Mesenchymal stem cell (in vitro differentiated cells and primary cell): ENCODE measurements at regions not wholly inside any gene's neighbourhood (a gene's known extent, or its start where the extent isn't known, plus 50 kb on each side); places are given as distances from the start of the nearest gene placed in this dataset.

ENCODE experiments used
- DNase-seq: peaks from one replicate; pipeline ENCODE4 v3.0.0-alpha.2; 2013
- H2AFZ ChIP-seq: one replicate; pipeline ENCODE4 v1.6.1; 2013; ENCODE audit warnings: low read depth, mild to moderate bottlenecking, control low read depth, inconsistent platforms, low read length, moderate library complexity
- H2AK5ac ChIP-seq: 2 replicates; pipeline ENCODE4 v1.6.1; 2013; ENCODE audit warnings: low read length, moderate library complexity, mild to moderate bottlenecking, inconsistent platforms; ENCODE audit not compliant: severe bottlenecking
- H2BK120ac ChIP-seq: one replicate; pipeline ENCODE4 v1.6.1; 2013; ENCODE audit warnings: low read depth, mild to moderate bottlenecking, inconsistent platforms, low read length, moderate library complexity
- H2BK12ac ChIP-seq, 2 experiments: one replicate each; pipeline ENCODE4 v1.6.1; 2013; ENCODE audit warnings: inconsistent platforms in 2 of 2, low read length in 2 of 2, mild to moderate bottlenecking in 2 of 2, moderate library complexity in 2 of 2, control low read depth in 1 of 2
- H2BK15ac ChIP-seq: one replicate; pipeline ENCODE4 v1.6.1; 2013; ENCODE audit warnings: mild to moderate bottlenecking, low read depth, inconsistent platforms; ENCODE audit not compliant: poor library complexity, severe bottlenecking
- H2BK5ac ChIP-seq: 2 replicates; pipeline ENCODE4 v1.6.1; 2013; ENCODE audit warnings: low read depth, mild to moderate bottlenecking, low read length, control low read depth, inconsistent platforms; ENCODE audit not compliant: poor library complexity, severe bottlenecking
- H3K14ac ChIP-seq, 2 experiments: one replicate each; pipeline ENCODE4 v1.6.1; 2013; ENCODE audit warnings: inconsistent platforms in 2 of 2, low read length in 2 of 2, control low read depth in 1 of 2, mild to moderate bottlenecking in 1 of 2, moderate library complexity in 1 of 2
- H3K18ac ChIP-seq, 2 experiments: one replicate each; pipeline ENCODE4 v1.6.1; 2013; ENCODE audit warnings: inconsistent platforms in 2 of 2, low read length in 2 of 2, control low read depth in 1 of 2, low read depth in 1 of 2, mild to moderate bottlenecking in 1 of 2
- H3K23ac ChIP-seq, 2 experiments: one replicate each; pipeline ENCODE4 v1.6.1; 2013; ENCODE audit warnings: inconsistent platforms in 2 of 2, low read length in 2 of 2, mild to moderate bottlenecking in 2 of 2, moderate library complexity in 2 of 2, control low read depth in 1 of 2
- H3K27ac ChIP-seq: 2 replicates; pipeline ENCODE4 v1.5.1; 2013; ENCODE audit warnings: mild to moderate bottlenecking, moderate library complexity, low read length, control low read depth, inconsistent platforms; ENCODE audit not compliant: poor library complexity, severe bottlenecking
- H3K27me3 ChIP-seq, 2 experiments: 2 replicates each; pipeline versions ENCODE4 v1.6.1 to v1.7.0; 2013; ENCODE audit warnings: low read length in 2 of 2, mild to moderate bottlenecking in 2 of 2, moderate library complexity in 2 of 2, control low read depth in 1 of 2, inconsistent platforms in 1 of 2; ENCODE audit not compliant: control insufficient read depth in 1 of 2, insufficient read depth in 1 of 2
- H3K36me3 ChIP-seq, 2 experiments: 2 replicates each; pipeline versions ENCODE4 v1.6.1 to v1.7.0; 2013; ENCODE audit warnings: low read length in 2 of 2, control low read depth in 1 of 2, inconsistent platforms in 1 of 2, low read depth in 1 of 2, mild to moderate bottlenecking in 1 of 2; ENCODE audit not compliant: insufficient read depth in 2 of 2, control insufficient read depth in 1 of 2
- H3K4ac ChIP-seq, 2 experiments: one replicate each; pipeline ENCODE4 v1.6.1; 2013; ENCODE audit warnings: inconsistent platforms in 2 of 2, low read length in 2 of 2, mild to moderate bottlenecking in 2 of 2, moderate library complexity in 2 of 2, control low read depth in 1 of 2, low read depth in 1 of 2
- H3K4me1 ChIP-seq: 2 replicates; pipeline ENCODE4 v1.6.1; 2013; ENCODE audit warnings: low read depth, low read length, control low read depth; ENCODE audit not compliant: control insufficient read depth, insufficient read depth
- H3K4me2 ChIP-seq: 2 replicates; pipeline ENCODE4 v1.6.1; 2013; ENCODE audit warnings: low read length, mild to moderate bottlenecking, inconsistent platforms; ENCODE audit not compliant: poor library complexity, severe bottlenecking
- H3K4me3 ChIP-seq, 2 experiments: 2 replicates each; pipeline versions ENCODE4 v1.5.1 to v1.7.0; 2013; ENCODE audit warnings: low read length in 2 of 2, mild to moderate bottlenecking in 2 of 2, control low read depth in 1 of 2, low read depth in 1 of 2; ENCODE audit not compliant: insufficient read depth in 1 of 2
- H3K79me1 ChIP-seq: replicated peaks from 2 replicates; pipeline ENCODE4 v1.6.1; 2013; ENCODE audit warnings: mild to moderate bottlenecking, control low read depth, low read length, inconsistent platforms; ENCODE audit not compliant: poor library complexity, severe bottlenecking
- H3K9ac ChIP-seq: 2 replicates; pipeline ENCODE4 v1.7.0; 2013; ENCODE audit warnings: mild to moderate bottlenecking, low read length, moderate library complexity
- H3K9me3 ChIP-seq: 2 replicates; pipeline ENCODE4 v1.7.0; 2013; ENCODE audit warnings: mild to moderate bottlenecking, low read length; ENCODE audit not compliant: control insufficient read depth
- H4K8ac ChIP-seq: one replicate; pipeline ENCODE4 v1.6.1; 2013; ENCODE audit warnings: inconsistent platforms, mild to moderate bottlenecking, low read length, moderate library complexity
- H4K91ac ChIP-seq: one replicate; pipeline ENCODE4 v1.6.1; 2013; ENCODE audit warnings: mild to moderate bottlenecking, low read length, inconsistent platforms
- WGBS: methylation state at CpG from one replicate; pipeline ENCODE4 v1.1.7; 2013; ENCODE audit warnings: mixed read lengths; 5-methylcytosine and 5-hydroxymethylcytosine counted together

GRCh38 chr6:43853066-43853650 is 83.1 kb downstream of the VEGFA start:
- no peak overlapping the region for H2BK5ac ChIP-seq
- peak overlapping the region in 1 of 2 experiments; percentile 13 for H3K14ac ChIP-seq
- no peaks in the 10 kb centered on the region for H3K9me3 ChIP-seq
- H2AFZ ChIP-seq, result no peak overlapping the region
- H3K4me2 ChIP-seq, result no peak overlapping the region
- no peak overlapping the region for H3K9ac ChIP-seq
- H3K27me3 ChIP-seq, result peaks cover 0 to 20% of the 10 kb centered on the region in 2 experiments
- H3K4ac ChIP-seq, result no peak overlapping the region
- peak overlapping the region; percentile 12 for H2BK120ac ChIP-seq
- peak overlapping the region; percentile 30 for H3K27ac ChIP-seq
- WGBS, result 89% methylated on average over 5 of the region's 5 CpGs
- H4K8ac ChIP-seq, result no peak overlapping the region
- peak overlapping the region; percentile 20 for H2BK15ac ChIP-seq
- peak overlapping the region; percentile 70 for H4K91ac ChIP-seq
- H2BK12ac ChIP-seq, result peak overlapping the region in 1 of 2 experiments; percentile 66
- H3K79me1 ChIP-seq, result no peaks in the 10 kb centered on the region
- no peak overlapping the region for H3K4me3 ChIP-seq
- peaks cover 48% of the 10 kb centered on the region for H3K4me1 ChIP-seq
- no peak for DNase-seq
- H2AK5ac ChIP-seq, result peak overlapping the region; percentile 93
- no peak overlapping the region for H3K18ac ChIP-seq
- no peak overlapping the region for H3K23ac ChIP-seq
- no peaks in the 10 kb centered on the region for H3K36me3 ChIP-seq

- DNase-seq, result no peak
- H3K27me3 ChIP-seq, result peaks cover 0 to 25% of the 10 kb centered on the region in 2 experiments
- H3K4me3 ChIP-seq, result no peak overlapping the region
- H3K27ac ChIP-seq, result no peak overlapping the region
- peak overlapping the region; percentile 28 for H4K8ac ChIP-seq
- H3K18ac ChIP-seq, result peak overlapping the region; percentile 17 to 84
- H2BK120ac ChIP-seq, result no peak overlapping the region
- H3K79me1 ChIP-seq, result no peaks in the 10 kb centered on the region
- no peak overlapping the region for H2AFZ ChIP-seq
- peak overlapping the region in 1 of 2 experiments; percentile 14 for H3K23ac ChIP-seq
- WGBS, result 97% methylated on average over 4 of the region's 4 CpGs
- peak overlapping the region; percentile 49 to 65 for H3K4ac ChIP-seq
- no peaks in the 10 kb centered on the region for H3K36me3 ChIP-seq
- H3K4me1 ChIP-seq, result peaks cover 50% of the 10 kb centered on the region
- H2BK5ac ChIP-seq, result no peak overlapping the region
- H3K9me3 ChIP-seq, result no peaks in the 10 kb centered on the region
- H4K91ac ChIP-seq, result peak overlapping the region; percentile 91
- no peak overlapping the region for H3K9ac ChIP-seq
- peak overlapping the region in 1 of 2 experiments; percentile 88 for H3K14ac ChIP-seq
- peak overlapping the region; percentile 80 to 99 for H2BK12ac ChIP-seq
- no peak overlapping the region for H2BK15ac ChIP-seq
- no peak overlapping the region for H3K4me2 ChIP-seq
- H2AK5ac ChIP-seq, result peak overlapping the region; percentile 93
Observed at GRCh38 chr6:43852350-43852864, 82.4 kb downstream of the VEGFA start.

GRCh38 chr6:43851204-43851865 is 81.3 kb downstream of the VEGFA start:
- H3K36me3 ChIP-seq, result no peaks in the 10 kb centered on the region
- no peak overlapping the region for H2AFZ ChIP-seq
- H3K4me2 ChIP-seq, result peak overlapping the region; percentile 7
- H4K8ac ChIP-seq, result peak overlapping the region; percentile 79
- H3K18ac ChIP-seq, result peak overlapping the region; percentile 74 to 84
- peak overlapping the region; percentile 73 for H4K91ac ChIP-seq
- H2BK5ac ChIP-seq, result peak overlapping the region; percentile 22
- DNase-seq, result peak; percentile 70
- peaks cover 50% of the 10 kb centered on the region for H3K4me1 ChIP-seq
- WGBS, result 45% methylated on average over 4 of the region's 10 CpGs
- peak overlapping the region; percentile 82 for H3K27ac ChIP-seq
- H3K14ac ChIP-seq, result peak overlapping the region in 1 of 2 experiments; percentile 88
- H2BK12ac ChIP-seq, result peak overlapping the region; percentile 80 to 99
- peak overlapping the region in 1 of 2 experiments; percentile 49 for H3K4ac ChIP-seq
- H3K9me3 ChIP-seq, result no peaks in the 10 kb centered on the region
- peaks cover 0 to 26% of the 10 kb centered on the region in 2 experiments for H3K27me3 ChIP-seq
- H3K79me1 ChIP-seq, result no peaks in the 10 kb centered on the region
- H3K23ac ChIP-seq, result peak overlapping the region in 1 of 2 experiments; percentile 14
- H3K4me3 ChIP-seq, result no peak overlapping the region
- peak overlapping the region; percentile 64 for H2BK120ac ChIP-seq
- H2AK5ac ChIP-seq, result peak overlapping the region; percentile 93
- no peak overlapping the region for H3K9ac ChIP-seq
- H2BK15ac ChIP-seq, result peak overlapping the region; percentile 90
